GM19455 (cell line): ENCODE measurements at regions not wholly inside any gene's neighbourhood (a gene's known extent, or its start where the extent isn't known, plus 50 kb on each side); places are given as distances from the start of the nearest gene placed in this dataset.
"Not testable (repeated sequence)": the region's sequence is repeated elsewhere in the genome, so short reads cannot be mapped to it uniquely, and the experiment has no call there.

Source experiments
- ATAC-seq: cut with Tn5 transposase; IDR thresholded peaks from one replicate; pipeline ENCODE4 v1.9.1; 2021; ENCODE audit not compliant: unreplicated experiment

GRCh38 chr5:166708291-166708690 is 1583.2 kb upstream of the WWC1 start:
- no peak for ATAC-seq

- no peak for ATAC-seq
Observed at GRCh38 chr5:166709691-166710090, 1581.8 kb upstream of the WWC1 start.

- ATAC-seq, result no peak
Observed at GRCh38 chr5:166710271-166710670, 1581.2 kb upstream of the WWC1 start.

GRCh38 chr5:166712447-166713185 is 1578.8 kb upstream of the WWC1 start:
- no peak for ATAC-seq

- ATAC-seq, result no peak
Observed at GRCh38 chr5:166713295-166713694, 1578.2 kb upstream of the WWC1 start.

GRCh38 chr5:166716856-166717492 is 1574.5 kb upstream of the WWC1 start:
- no peak for ATAC-seq

GRCh38 chr5:166719991-166720390 is 1571.5 kb upstream of the WWC1 start:
- ATAC-seq, result no peak

GRCh38 chr5:166722939-166723338 is 1568.5 kb upstream of the WWC1 start:
- no peak for ATAC-seq

- ATAC-seq, result no peak
Observed at GRCh38 chr5:166724284-166724683, 1567.2 kb upstream of the WWC1 start.

GRCh38 chr5:166725593-166725992 is 1565.9 kb upstream of the WWC1 start:
- ATAC-seq, result no peak

- ATAC-seq, result no peak
Observed at GRCh38 chr5:166726406-166726805, 1565.0 kb upstream of the WWC1 start.

- not testable (repeated sequence) for ATAC-seq
Observed at GRCh38 chr5:166742951-166743350, 1548.5 kb upstream of the WWC1 start.

- no peak for ATAC-seq
Observed at GRCh38 chr5:166746506-166746905, 1544.9 kb upstream of the WWC1 start.

GRCh38 chr5:166750376-166750775 is 1541.1 kb upstream of the WWC1 start:
- ATAC-seq, result no peak

GRCh38 chr5:166758151-166758550 is 1533.3 kb upstream of the WWC1 start:
- no peak for ATAC-seq

GRCh38 chr5:166767858-166768257 is 1523.6 kb upstream of the WWC1 start:
- ATAC-seq, result no peak

- ATAC-seq, result no peak
Observed at GRCh38 chr5:166768536-166768935, 1522.9 kb upstream of the WWC1 start.

GRCh38 chr5:166772770-166773169 is 1518.7 kb upstream of the WWC1 start:
- ATAC-seq, result no peak

- no peak for ATAC-seq
Observed at GRCh38 chr5:166781737-166782136, 1509.7 kb upstream of the WWC1 start.

GRCh38 chr5:166784545-166785078 is 1506.8 kb upstream of the WWC1 start:
- ATAC-seq, result no peak

GRCh38 chr5:166786178-166786577 is 1505.3 kb upstream of the WWC1 start:
- no peak for ATAC-seq

GRCh38 chr5:166786889-166787288 is 1504.6 kb upstream of the WWC1 start:
- no peak for ATAC-seq
